D721Med (cell line): ENCODE measurements at regions not wholly inside any gene's neighbourhood (a gene's known extent, or its start where the extent isn't known, plus 50 kb on each side); places are given as distances from the start of the nearest gene placed in this dataset.

Experiments
- DNase-seq: peaks from one replicate; pipeline ENCODE4 v3.0.0; 2011; ENCODE audit warnings: low spot score; ENCODE audit not compliant: insufficient read length
- FAIRE-seq: peaks from 2 replicates; lab custom pipeline; 2011; peaks lifted over from hg19 to GRCh38; lab: Jason Lieb, UNC
- CTCF ChIP-seq: IDR thresholded peaks from 2 replicates; pipeline ENCODE4 v1.5.1; 2012; ENCODE audit warnings: mild to moderate bottlenecking, control low read depth; ENCODE audit not compliant: insufficient read depth; ENCODE audit errors: missing control alignments

DNA sequence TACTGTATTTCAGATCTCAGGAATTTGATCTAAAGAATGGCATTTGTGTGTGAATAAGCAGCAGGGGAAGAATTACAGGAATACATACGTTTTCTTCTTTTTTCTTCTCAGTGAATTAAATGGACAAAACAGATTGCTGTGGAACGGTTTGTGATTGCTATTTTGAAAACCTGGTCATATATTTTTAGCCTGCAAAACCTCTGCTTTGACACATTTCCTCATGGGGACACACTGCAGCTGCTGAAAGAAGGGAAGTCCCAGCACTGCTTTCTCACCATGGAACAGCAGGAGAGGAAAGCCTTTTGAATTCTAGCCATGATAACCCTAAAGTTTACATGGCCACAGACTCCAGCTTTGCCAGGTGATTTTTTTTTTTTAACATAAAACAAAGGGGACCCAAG lies 315.0 kb downstream of the OXSM start:
- DNase-seq: no peak
- FAIRE-seq: no peak
- no peak for TF ChIP-seq CTCF

- no peak for TF ChIP-seq CTCF
- FAIRE-seq (no peak), DNase-seq (no peak)
These were observed 315.4 kb downstream of the OXSM start for GRCh38 chr3:26105261-26105660.

- no peak for FAIRE-seq
- no peak for DNase-seq
These were observed 316.3 kb downstream of the OXSM start for GRCh38 chr3:26106228-26106627.

GRCh38 chr3:26108846-26109489 lies 319.1 kb downstream of the OXSM start:
- DNase-seq (no peak), FAIRE-seq (no peak)
- TF ChIP-seq CTCF: no peak

More at GRCh38 chr3:26106228-26106627, 316.3 kb downstream of the OXSM start:
- no peak for TF ChIP-seq CTCF

DNA sequence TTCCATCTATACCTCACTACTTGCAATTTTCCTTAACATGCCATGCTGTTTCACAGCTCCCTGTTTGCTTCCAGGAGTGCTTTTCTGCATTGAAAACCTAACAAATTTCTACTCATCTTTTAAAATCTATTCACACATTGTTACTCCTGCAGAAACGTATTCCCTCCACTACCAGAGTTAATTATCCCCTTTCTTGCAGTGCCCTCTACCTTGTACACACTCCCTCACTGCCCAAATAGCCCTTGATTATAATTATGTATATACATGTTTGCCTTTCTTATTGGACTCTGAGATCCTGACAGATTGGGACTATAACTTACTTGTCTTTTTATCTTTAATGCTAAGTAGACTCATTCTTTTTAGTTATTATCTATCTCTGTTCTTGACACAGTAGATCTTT lies 325.0 kb downstream of the OXSM start:
- FAIRE-seq (no peak), DNase-seq (no peak)
- no peak for TF ChIP-seq CTCF

DNA sequence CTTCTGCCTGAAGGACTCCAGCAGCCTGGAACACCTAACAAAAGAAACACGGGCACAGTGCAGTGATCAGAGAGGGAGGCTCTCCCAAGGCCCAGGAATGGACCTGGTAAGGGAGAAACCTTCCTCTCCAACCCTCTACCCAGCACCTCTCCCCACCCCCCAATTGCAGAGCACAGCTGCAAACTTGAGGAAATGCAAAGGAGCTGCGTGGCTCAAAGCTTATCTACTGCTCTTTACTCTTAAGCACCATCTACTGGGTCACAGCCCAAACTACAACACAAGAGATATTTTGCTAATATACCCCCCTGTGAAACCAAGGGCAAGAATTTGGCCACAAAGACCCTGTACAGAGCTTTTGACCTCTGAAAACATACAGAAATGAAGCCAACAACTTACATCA lies 328.3 kb downstream of the OXSM start:
- TF ChIP-seq CTCF: peak; percentile 16
- DNase-seq (no peak), FAIRE-seq (no peak)

- DNase-seq: no peak
- no peak for TF ChIP-seq CTCF
- FAIRE-seq: no peak
These were observed 343.1 kb downstream of the OXSM start for GRCh38 chr3:26132942-26133341.
